ENCODE measurements at regions not wholly inside any gene's neighbourhood (a gene's known extent, or its start where the extent isn't known, plus 50 kb on each side); places are given as distances from the start of the nearest gene placed in this dataset.

DNA sequence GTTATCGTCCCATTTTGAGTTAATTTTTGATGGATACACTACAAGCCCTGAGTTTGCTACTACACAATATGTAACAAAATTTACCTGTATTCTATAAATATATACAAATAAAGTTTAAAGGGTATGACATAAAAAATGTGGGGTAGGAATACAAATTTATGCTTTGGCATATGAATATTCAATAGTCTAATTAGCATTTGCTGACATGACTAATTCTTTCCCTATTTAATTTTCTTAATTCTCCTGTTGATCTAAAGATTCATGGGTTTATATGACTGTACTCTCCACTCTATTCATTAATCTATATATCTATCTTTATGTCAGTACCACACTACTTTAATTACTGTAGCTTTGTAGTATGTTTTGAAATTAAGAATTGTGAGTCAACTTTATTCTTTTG, 1840.7 kb upstream of the FLRT2 start:
- intact Hi-C loops (cut with DNase I, micrococcal nuclease) = no loop called here
- Histone ChIP-seq H3K9me3 (peaks cover 23% of the 10 kb centered on the region), H3K36me3 (ENCODE audit: low read depth) (no peaks in the 10 kb centered on the region), H3K4me3 (no peak overlapping the region), H3K4me1 (ENCODE audit: low read depth) (no peaks in the 10 kb centered on the region)
- DNase-seq (no peak), ATAC-seq (no peak)
- no peak for TF ChIP-seq CTCF (IDR thresholded peaks at IDR 0.05)

GRCh38 chr14:83697099-83697498, 1832.8 kb upstream of the FLRT2 start:
- DNase-seq (no peak), ATAC-seq (no peak)
- H3K4me1 ChIP-seq (ENCODE audit: low read depth) = no peaks in the 10 kb centered on the region
- peaks cover 15% of the 10 kb centered on the region for H3K9me3 ChIP-seq
- intact Hi-C loops (cut with DNase I, micrococcal nuclease) = no loop called here
- H3K36me3 ChIP-seq (ENCODE audit: low read depth) = no peaks in the 10 kb centered on the region
- no peak for TF ChIP-seq CTCF (IDR thresholded peaks at IDR 0.05)
- no peak overlapping the region for H3K4me3 ChIP-seq

DNA sequence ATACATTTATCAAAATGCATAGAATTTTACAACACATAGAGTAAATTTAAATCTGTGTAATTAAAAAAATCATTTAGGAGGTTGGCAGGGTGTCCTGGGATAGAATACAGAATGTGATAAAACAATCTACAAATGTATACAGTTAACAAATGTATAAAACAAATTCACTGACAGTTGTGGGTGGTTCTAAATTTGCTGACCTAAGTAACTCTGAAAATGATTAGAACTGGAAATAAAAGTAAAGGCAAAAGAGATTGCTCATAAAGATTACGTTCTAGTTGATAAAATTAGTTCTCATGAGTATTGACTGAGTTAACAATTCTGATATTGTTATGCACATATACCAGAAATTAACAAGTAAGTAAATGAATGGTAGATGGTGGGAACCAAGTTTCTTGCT, 1827.3 kb upstream of the FLRT2 start:
- no peak overlapping the region for H3K4me3 ChIP-seq
- DNase-seq (no peak), ATAC-seq (no peak)
- no peaks in the 10 kb centered on the region for H3K36me3 ChIP-seq (ENCODE audit: low read depth)
- peaks cover 9% of the 10 kb centered on the region for H3K9me3 ChIP-seq
- intact Hi-C loops (cut with DNase I, micrococcal nuclease) = no loop called here
- no peaks in the 10 kb centered on the region for H3K4me1 ChIP-seq (ENCODE audit: low read depth)
- no peak for TF ChIP-seq CTCF (IDR thresholded peaks at IDR 0.05)

- no peaks in the 10 kb centered on the region for H3K36me3 ChIP-seq (ENCODE audit: low read depth)
- no peak for TF ChIP-seq CTCF (IDR thresholded peaks at IDR 0.05)
- no peak for ATAC-seq
- no peak for DNase-seq
- no peak overlapping the region for H3K4me3 ChIP-seq
- intact Hi-C loops (cut with DNase I, micrococcal nuclease) = no loop called here
- H3K4me1 ChIP-seq (ENCODE audit: low read depth) = no peaks in the 10 kb centered on the region
- peaks cover 9% of the 10 kb centered on the region for H3K9me3 ChIP-seq
Observed at GRCh38 chr14:83706231-83706954, 1823.6 kb upstream of the FLRT2 start.

DNA sequence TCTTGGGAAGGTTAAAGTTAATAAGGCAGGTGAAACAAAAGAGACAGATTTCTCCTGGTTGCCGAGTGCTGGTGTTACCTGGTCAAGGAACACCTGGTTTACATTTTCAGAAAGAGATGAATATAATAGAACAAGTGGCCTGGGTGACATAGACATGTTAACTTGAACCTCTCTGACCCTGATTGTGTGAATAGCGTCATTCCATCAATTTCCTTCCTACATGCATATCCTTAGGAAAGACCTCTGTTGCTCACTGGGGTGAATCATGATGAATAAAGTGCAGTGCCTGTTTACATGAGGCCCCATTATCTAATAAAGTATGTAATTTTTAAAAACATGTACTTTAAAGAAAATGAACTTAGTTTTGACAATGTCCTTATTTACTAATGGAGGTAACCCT, 1822.9 kb upstream of the FLRT2 start:
- Histone ChIP-seq H3K4me3 (no peak overlapping the region), H3K9me3 (peaks cover 9% of the 10 kb centered on the region), H3K4me1 (ENCODE audit: low read depth) (no peaks in the 10 kb centered on the region), H3K36me3 (ENCODE audit: low read depth) (no peaks in the 10 kb centered on the region)
- DNase-seq (no peak), ATAC-seq (no peak)
- intact Hi-C loops (cut with DNase I, micrococcal nuclease) = no loop called here
- no peak for TF ChIP-seq CTCF (IDR thresholded peaks at IDR 0.05)

DNA sequence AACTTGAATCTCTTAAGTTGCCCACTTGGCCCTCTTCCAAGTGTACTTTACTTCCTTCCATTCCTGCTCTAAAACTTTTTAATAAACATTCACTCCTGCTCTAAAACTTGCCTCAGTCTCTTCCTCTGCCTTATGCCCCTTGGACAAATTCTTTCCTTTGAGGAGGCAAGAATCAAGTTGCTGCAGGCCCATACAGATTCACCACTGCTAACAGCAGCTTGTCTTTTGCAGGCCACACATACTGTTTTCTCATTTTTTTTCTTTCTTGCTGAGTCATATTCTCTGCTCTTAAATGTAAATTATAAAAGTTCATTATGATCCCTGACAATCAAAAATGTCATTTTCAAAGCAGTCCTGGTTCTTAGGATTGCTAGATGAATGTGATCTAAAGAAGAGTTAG, 1820.8 kb upstream of the FLRT2 start:
- Histone ChIP-seq H3K4me1 (ENCODE audit: low read depth) (no peaks in the 10 kb centered on the region), H3K4me3 (no peak overlapping the region), H3K36me3 (ENCODE audit: low read depth) (no peaks in the 10 kb centered on the region), H3K9me3 (peaks cover 9% of the 10 kb centered on the region)
- intact Hi-C loops (cut with DNase I, micrococcal nuclease) = no loop called here
- DNase-seq (no peak), ATAC-seq (no peak)
- TF ChIP-seq CTCF (IDR thresholded peaks at IDR 0.05) = no peak

Measured in mucosa of descending colon (tissue), 3 donors.